GOT3 (cell line): ENCODE measurements at regions not wholly inside any gene's neighbourhood (a gene's known extent, or its start where the extent isn't known, plus 50 kb on each side); places are given as distances from the start of the nearest gene placed in this dataset.
"Not testable (repeated sequence)": the region's sequence is repeated elsewhere in the genome, so short reads cannot be mapped to it uniquely, and the experiment has no call there.

Experiments
- DNase-seq: peaks from one replicate; lab custom pipeline; 2025; ENCODE audit warnings: mixed read lengths; lab: John Stamatoyannopoulos, UW

GRCh38 chr2:175251425-175252041 is 70.0 kb upstream of the ATP5MC3 start:
- DNase-seq, result no peak

DNA sequence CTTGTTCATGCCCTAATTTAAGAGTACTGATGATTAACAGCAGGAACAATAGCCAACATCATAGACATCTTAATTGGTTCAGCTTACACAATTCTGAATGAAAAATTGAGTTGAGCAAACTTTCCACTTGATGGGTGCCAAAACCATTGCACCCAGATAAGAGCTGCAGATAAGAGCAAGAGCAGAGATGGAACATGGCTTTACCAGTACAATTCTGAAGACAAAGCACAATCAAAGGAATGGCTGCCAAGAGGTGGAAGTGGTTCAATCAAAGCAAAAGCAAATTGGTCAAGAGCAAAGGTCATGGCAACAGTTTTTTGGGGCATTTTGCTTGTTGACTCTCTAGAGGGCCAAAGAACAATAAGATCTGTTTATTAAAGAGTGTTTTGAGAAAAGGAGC is 65.6 kb upstream of the ATP5MC3 start:
- DNase-seq, result no peak

GRCh38 chr2:175244697-175245096 is 63.2 kb upstream of the ATP5MC3 start:
- DNase-seq, result no peak

DNA sequence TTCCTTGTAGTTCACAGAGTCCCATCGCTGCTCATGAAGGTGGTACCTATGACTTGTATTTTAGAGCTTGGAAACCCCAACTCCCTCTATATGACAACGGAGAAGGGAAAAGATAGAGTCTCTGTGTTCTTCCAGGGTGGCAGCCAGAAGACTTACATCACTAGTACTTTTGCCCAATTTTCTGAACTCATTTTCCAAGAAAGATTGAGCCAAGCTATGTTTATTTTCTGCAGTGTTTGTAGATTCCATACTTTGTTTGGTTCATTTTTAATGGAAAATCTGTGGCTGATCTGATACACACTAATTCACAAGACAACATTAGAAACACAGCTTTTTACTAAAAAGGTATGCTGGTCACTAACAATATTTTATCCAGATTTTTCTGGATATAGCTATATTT is 60.2 kb upstream of the ATP5MC3 start:
- DNase-seq, result no peak

DNA sequence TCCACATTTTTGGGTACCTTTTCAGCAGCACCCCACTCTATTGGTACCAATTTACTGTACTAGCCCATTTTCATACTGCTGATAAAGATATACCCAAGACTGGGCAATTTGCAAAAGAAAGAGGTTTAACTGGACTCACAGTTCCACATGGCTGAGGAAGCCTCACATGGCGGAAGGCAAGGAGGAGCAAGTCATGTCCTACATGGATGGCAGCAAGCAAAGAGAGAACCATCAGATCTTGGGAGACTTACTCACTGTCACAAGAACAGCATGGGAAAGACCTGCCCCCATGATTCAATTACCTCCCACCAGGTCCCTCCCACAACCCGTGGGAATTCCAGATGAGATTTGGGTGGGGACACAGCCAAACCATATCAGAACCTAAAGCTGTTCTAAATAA is 58.5 kb upstream of the ATP5MC3 start:
- not testable (repeated sequence) for DNase-seq

- DNase-seq, result no peak
These were observed 55.4 kb upstream of the ATP5MC3 start for GRCh38 chr2:175236930-175237329.

DNA sequence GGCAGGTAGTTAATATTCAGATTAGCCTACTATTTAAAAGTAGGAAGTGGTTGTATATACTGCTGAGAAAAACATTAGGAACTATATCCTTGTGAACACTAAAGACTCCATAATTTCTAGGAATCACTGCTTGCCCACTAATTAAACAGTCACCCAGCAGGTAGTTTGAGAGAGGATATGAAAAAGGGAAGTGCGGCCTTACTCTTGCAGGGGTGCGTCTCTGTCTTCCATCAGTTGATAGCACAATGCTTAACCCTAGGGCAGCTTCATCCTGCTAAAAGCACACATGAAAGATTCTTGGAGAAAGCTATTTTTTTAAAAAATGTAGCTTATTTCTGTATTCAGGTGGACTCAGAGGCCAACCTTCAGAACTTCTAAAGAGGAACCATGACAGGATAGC is 53.1 kb upstream of the ATP5MC3 start:
- DNase-seq, result no peak

DNA sequence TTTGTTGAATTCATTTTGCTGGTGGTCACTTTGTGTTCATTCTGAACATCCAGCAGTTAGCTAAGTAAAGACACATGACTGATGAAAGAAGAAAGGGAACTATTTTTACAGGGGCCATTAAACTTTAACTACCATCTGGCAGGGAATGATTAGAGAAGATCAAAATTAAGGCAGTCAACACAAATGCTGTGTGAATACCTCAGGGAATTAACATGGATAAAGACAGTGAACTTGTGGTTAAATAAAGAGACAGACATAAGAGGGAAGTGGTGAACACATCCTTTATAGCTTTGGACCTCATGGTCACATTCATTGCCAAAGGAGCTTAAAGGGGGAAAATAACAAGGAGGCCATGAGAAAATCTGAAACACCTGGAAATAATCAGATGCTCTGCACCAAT is 52.6 kb upstream of the ATP5MC3 start:
- DNase-seq, result no peak

GRCh38 chr2:175233135-175233719 is 51.7 kb upstream of the ATP5MC3 start:
- DNase-seq, result no peak
